ENCODE measurements at regions not wholly inside any gene's neighbourhood (a gene's known extent, or its start where the extent isn't known, plus 50 kb on each side); places are given as distances from the start of the nearest gene placed in this dataset.

- no peak for DNase-seq (ENCODE audit: low read depth in 1 of 2, low spot score in 1 of 2)
Measured at GRCh38 chr3:194265505-194265892, 85.6 kb downstream of the CPN2 start.

GRCh38 chr3:194265996-194266964, 84.8 kb downstream of the CPN2 start:
- DNase-seq (ENCODE audit: low read depth in 1 of 2, low spot score in 1 of 2): no peak

- DNase-seq (ENCODE audit: low read depth in 1 of 2, low spot score in 1 of 2): no peak
Measured at GRCh38 chr3:194267744-194268653, 83.1 kb downstream of the CPN2 start.

GRCh38 chr3:194268654-194269512, 82.2 kb downstream of the CPN2 start:
- no peak for DNase-seq (ENCODE audit: low read depth in 1 of 2, low spot score in 1 of 2)

GRCh38 chr3:194269610-194270145, 81.5 kb downstream of the CPN2 start:
- DNase-seq (ENCODE audit: low read depth in 1 of 2, low spot score in 1 of 2): no peak

- no peak for DNase-seq (ENCODE audit: low read depth in 1 of 2, low spot score in 1 of 2)
Measured at GRCh38 chr3:194270627-194271459, 80.3 kb downstream of the CPN2 start.

GRCh38 chr3:194271460-194272035, 79.6 kb downstream of the CPN2 start:
- no peak for DNase-seq (ENCODE audit: low read depth in 1 of 2, low spot score in 1 of 2)

GRCh38 chr3:194272221-194272620, 78.9 kb downstream of the CPN2 start:
- no peak for DNase-seq (ENCODE audit: low read depth in 1 of 2, low spot score in 1 of 2)

- no peak for DNase-seq (ENCODE audit: low read depth in 1 of 2, low spot score in 1 of 2)
Measured at GRCh38 chr3:194272861-194273742, 78.0 kb downstream of the CPN2 start.

- DNase-seq (ENCODE audit: low read depth in 1 of 2, low spot score in 1 of 2): no peak
Measured at GRCh38 chr3:194273743-194274310, 77.3 kb downstream of the CPN2 start.

GRCh38 chr3:194274424-194275085, 76.6 kb downstream of the CPN2 start:
- no peak for DNase-seq (ENCODE audit: low read depth in 1 of 2, low spot score in 1 of 2)

GRCh38 chr3:194275291-194275690, 75.8 kb downstream of the CPN2 start:
- no peak for DNase-seq (ENCODE audit: low read depth in 1 of 2, low spot score in 1 of 2)

- no peak for DNase-seq (ENCODE audit: low read depth in 1 of 2, low spot score in 1 of 2)
Measured at GRCh38 chr3:194275721-194276120, 75.4 kb downstream of the CPN2 start.

GRCh38 chr3:194276768-194277103, 74.4 kb downstream of the CPN2 start:
- DNase-seq (ENCODE audit: low read depth in 1 of 2, low spot score in 1 of 2): no peak

GRCh38 chr3:194277104-194277785, 73.9 kb downstream of the CPN2 start:
- DNase-seq (ENCODE audit: low read depth in 1 of 2, low spot score in 1 of 2): no peak

- DNase-seq (ENCODE audit: low read depth in 1 of 2, low spot score in 1 of 2): no peak
Measured at GRCh38 chr3:194277786-194278130, 73.4 kb downstream of the CPN2 start.

GRCh38 chr3:194278186-194278845, 72.8 kb downstream of the CPN2 start:
- DNase-seq (ENCODE audit: low read depth in 1 of 2, low spot score in 1 of 2): no peak
